ENCODE measurements at regions not wholly inside any gene's neighbourhood (a gene's known extent, or its start where the extent isn't known, plus 50 kb on each side); places are given as distances from the start of the nearest gene placed in this dataset.

DNA sequence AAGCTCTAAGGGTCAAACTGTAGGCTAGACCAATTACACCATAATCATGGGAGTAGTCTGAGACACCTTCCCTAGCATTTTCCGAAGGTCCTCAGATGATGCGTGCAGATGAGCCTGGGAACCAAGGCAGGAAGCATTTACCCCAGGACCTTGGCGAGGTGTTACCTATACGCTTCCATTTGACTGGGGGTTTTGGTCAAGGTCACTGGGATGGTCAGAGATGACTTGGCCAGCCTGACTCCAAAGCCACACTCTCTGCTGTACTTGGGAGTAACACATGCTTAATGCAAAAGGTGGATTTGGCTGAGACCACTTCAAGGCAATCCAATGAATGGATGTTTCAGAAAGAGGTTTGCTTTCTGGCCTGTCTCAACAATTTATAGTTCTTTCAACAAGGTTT, 98.9 kb upstream of the IRS2 start:
- no TSS peak for BruUV-seq (replicated peaks)
- Mint-ChIP-seq H3K27me3 (ENCODE audit: unreplicated experiment) (no peaks in the 10 kb centered on the region), H3K4me1 (ENCODE audit: low read depth, unreplicated experiment) (no peaks in the 10 kb centered on the region), H3K36me3 (ENCODE audit: insufficient read depth, unreplicated experiment) (no peaks in the 10 kb centered on the region), H3K4me3 (ENCODE audit: low read depth, unreplicated experiment) (no peak overlapping the region), H3K9me3 (ENCODE audit: low read depth, unreplicated experiment) (no peaks in the 10 kb centered on the region), H3K27ac (ENCODE audit: unreplicated experiment) (no peak overlapping the region)
- no peak for DNase-seq
- no peak for TF ChIP-seq CTCF (IDR thresholded peaks at IDR 0.05; ENCODE audit: unreplicated experiment)
- intact Hi-C loops (cut with micrococcal nuclease; ENCODE audit: unreplicated experiment) = no loop called here
- CTCF ChIA-PET = no interaction called here

GRCh38 chr13:109884462-109884861, 98.1 kb upstream of the IRS2 start:
- no peaks in the 10 kb centered on the region for H3K4me1 Mint-ChIP-seq (ENCODE audit: low read depth, unreplicated experiment)
- intact Hi-C loops (cut with micrococcal nuclease; ENCODE audit: unreplicated experiment) = no loop called here
- H3K27ac Mint-ChIP-seq (ENCODE audit: unreplicated experiment) = no peak overlapping the region
- DNase-seq = no peak
- H3K27me3 Mint-ChIP-seq (ENCODE audit: unreplicated experiment) = no peaks in the 10 kb centered on the region
- H3K4me3 Mint-ChIP-seq (ENCODE audit: low read depth, unreplicated experiment) = no peak overlapping the region
- H3K36me3 Mint-ChIP-seq (ENCODE audit: insufficient read depth, unreplicated experiment) = no peaks in the 10 kb centered on the region
- CTCF ChIA-PET = no interaction called here
- no peak for TF ChIP-seq CTCF (IDR thresholded peaks at IDR 0.05; ENCODE audit: unreplicated experiment)
- no peaks in the 10 kb centered on the region for H3K9me3 Mint-ChIP-seq (ENCODE audit: low read depth, unreplicated experiment)
- no TSS peak for BruUV-seq (replicated peaks)

- Mint-ChIP-seq H3K27ac (ENCODE audit: unreplicated experiment) (no peak overlapping the region), H3K4me1 (ENCODE audit: low read depth, unreplicated experiment) (no peaks in the 10 kb centered on the region), H3K4me3 (ENCODE audit: low read depth, unreplicated experiment) (no peak overlapping the region), H3K27me3 (ENCODE audit: unreplicated experiment) (no peaks in the 10 kb centered on the region), H3K36me3 (ENCODE audit: insufficient read depth, unreplicated experiment) (no peaks in the 10 kb centered on the region), H3K9me3 (ENCODE audit: low read depth, unreplicated experiment) (no peaks in the 10 kb centered on the region)
- no TSS peak for BruUV-seq (replicated peaks)
- DNase-seq = no peak
- intact Hi-C loops (cut with micrococcal nuclease; ENCODE audit: unreplicated experiment) = no loop called here
- no peak for TF ChIP-seq CTCF (IDR thresholded peaks at IDR 0.05; ENCODE audit: unreplicated experiment)
- CTCF ChIA-PET = no interaction called here
These were observed 97.1 kb upstream of the IRS2 start for GRCh38 chr13:109883181-109884180.

GRCh38 chr13:109881961-109882558, 95.7 kb upstream of the IRS2 start:
- Mint-ChIP-seq H3K36me3 (ENCODE audit: insufficient read depth, unreplicated experiment) (no peaks in the 10 kb centered on the region), H3K9me3 (ENCODE audit: low read depth, unreplicated experiment) (no peaks in the 10 kb centered on the region), H3K4me3 (ENCODE audit: low read depth, unreplicated experiment) (no peak overlapping the region), H3K4me1 (ENCODE audit: low read depth, unreplicated experiment) (no peaks in the 10 kb centered on the region), H3K27ac (ENCODE audit: unreplicated experiment) (no peak overlapping the region), H3K27me3 (ENCODE audit: unreplicated experiment) (no peaks in the 10 kb centered on the region)
- no peak for TF ChIP-seq CTCF (IDR thresholded peaks at IDR 0.05; ENCODE audit: unreplicated experiment)
- no TSS peak for BruUV-seq (replicated peaks)
- DNase-seq = no peak
- intact Hi-C loops (cut with micrococcal nuclease; ENCODE audit: unreplicated experiment) = no loop called here
- CTCF ChIA-PET = no interaction called here

Data from Calu3 (cell line).